AG04449 (cell line): ENCODE measurements at regions not wholly inside any gene's neighbourhood (a gene's known extent, or its start where the extent isn't known, plus 50 kb on each side); places are given as distances from the start of the nearest gene placed in this dataset.

Experiments
- CTCF ChIA-PET: fragments of 350-600 bp; formaldehyde crosslinking; extraction: SDS; loops from one replicate; lab custom pipeline; 2021; ENCODE audit warnings: antibody characterized with exemption; lab: Yijun Ruan, JAX
- POLR2A ChIA-PET: fragments of 400-600, 350-600 bp; formaldehyde crosslinking; extraction: SDS; loops from one replicate; lab custom pipeline; 2020; ENCODE audit warnings: antibody characterized with exemption, inconsistent platforms; lab: Yijun Ruan, JAX
- DNase-seq: peaks from one replicate; pipeline ENCODE4 v3.0.0-alpha.2; 2010; ENCODE audit warnings: low read depth, low spot score
- H3K4me3 ChIP-seq: 2 replicates; pipeline ENCODE4 v1.5.1; 2011; ENCODE audit warnings: low read depth, mild to moderate bottlenecking, control low read depth, low read length
- TF ChIP-seq, protein P1 (sequence below): IDR thresholded peaks from one replicate; pipeline ENCODE4 v1.5.1; 2011; ENCODE audit warnings: mild to moderate bottlenecking, moderate library complexity, low read length, control low read depth, inconsistent platforms; ENCODE audit not compliant: insufficient read depth; ENCODE audit errors: missing control alignments

GRCh38 chr9:27701016-27701415 is 127.7 kb upstream of the C9orf72 start:
- DNase-seq = no peak
- no peak overlapping the region for H3K4me3 ChIP-seq
- TF ChIP-seq, protein P1, sequence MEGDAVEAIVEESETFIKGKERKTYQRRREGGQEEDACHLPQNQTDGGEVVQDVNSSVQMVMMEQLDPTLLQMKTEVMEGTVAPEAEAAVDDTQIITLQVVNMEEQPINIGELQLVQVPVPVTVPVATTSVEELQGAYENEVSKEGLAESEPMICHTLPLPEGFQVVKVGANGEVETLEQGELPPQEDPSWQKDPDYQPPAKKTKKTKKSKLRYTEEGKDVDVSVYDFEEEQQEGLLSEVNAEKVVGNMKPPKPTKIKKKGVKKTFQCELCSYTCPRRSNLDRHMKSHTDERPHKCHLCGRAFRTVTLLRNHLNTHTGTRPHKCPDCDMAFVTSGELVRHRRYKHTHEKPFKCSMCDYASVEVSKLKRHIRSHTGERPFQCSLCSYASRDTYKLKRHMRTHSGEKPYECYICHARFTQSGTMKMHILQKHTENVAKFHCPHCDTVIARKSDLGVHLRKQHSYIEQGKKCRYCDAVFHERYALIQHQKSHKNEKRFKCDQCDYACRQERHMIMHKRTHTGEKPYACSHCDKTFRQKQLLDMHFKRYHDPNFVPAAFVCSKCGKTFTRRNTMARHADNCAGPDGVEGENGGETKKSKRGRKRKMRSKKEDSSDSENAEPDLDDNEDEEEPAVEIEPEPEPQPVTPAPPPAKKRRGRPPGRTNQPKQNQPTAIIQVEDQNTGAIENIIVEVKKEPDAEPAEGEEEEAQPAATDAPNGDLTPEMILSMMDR = no peak
- CTCF ChIA-PET = no interaction called here
- POLR2A ChIA-PET = no interaction called here

- TF ChIP-seq, protein P1 = no peak
- no peak overlapping the region for H3K4me3 ChIP-seq
- DNase-seq = no peak
- ChIA-PET POLR2A (no interaction called here), CTCF (no interaction called here)
Measured at GRCh38 chr9:27701587-27701986, 128.3 kb upstream of the C9orf72 start.

GRCh38 chr9:27703216-27703980 is 130.1 kb upstream of the C9orf72 start:
- H3K4me3 ChIP-seq = no peak overlapping the region
- TF ChIP-seq, protein P1 = no peak
- CTCF ChIA-PET = no interaction called here
- DNase-seq = no peak
- POLR2A ChIA-PET = no interaction called here

DNA sequence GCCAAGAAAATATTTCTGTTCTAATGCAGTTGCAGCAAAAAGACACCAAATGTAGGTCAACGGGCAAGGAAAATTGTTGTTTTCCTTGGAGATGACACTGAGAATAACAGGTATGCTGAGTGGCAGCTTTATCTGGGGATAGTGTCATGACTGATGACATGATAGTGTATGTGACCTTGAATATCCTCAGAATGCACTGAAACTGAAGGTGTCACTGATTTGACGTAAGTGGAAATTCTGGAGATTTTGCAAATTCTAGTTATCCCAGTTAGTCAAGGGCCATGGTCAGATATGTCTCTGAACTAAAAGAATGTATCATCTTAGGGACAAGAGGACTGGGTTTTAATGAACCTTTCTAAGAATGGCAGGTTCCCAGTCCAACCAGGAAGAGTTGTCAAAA is 138.0 kb upstream of the C9orf72 start:
- TF ChIP-seq, protein P1 = no peak
- ChIA-PET POLR2A (no interaction called here), CTCF (no interaction called here)
- DNase-seq = no peak
- H3K4me3 ChIP-seq = no peak overlapping the region

DNA sequence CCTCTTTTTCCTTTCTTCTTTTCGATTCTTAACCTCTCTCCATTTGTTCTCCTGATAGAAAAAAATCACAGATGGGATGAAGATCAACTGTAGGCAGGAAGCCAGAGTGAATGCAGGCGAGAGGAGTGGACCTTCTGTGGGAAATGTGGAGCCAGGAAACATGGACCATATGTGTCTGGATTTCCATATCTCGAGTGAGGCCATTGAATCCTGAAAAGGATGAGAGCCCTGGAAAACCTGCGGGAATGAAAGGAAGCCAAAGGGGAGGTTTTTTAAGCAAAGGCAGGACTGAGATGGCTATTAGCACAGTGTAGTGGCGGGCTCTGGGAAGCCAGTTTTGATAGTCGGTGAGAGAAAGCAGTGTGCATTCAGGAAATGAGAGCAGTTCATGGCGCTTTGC is 139.5 kb upstream of the C9orf72 start:
- DNase-seq = no peak
- CTCF ChIA-PET = no interaction called here
- POLR2A ChIA-PET = no interaction called here
- TF ChIP-seq, protein P1 = no peak
- H3K4me3 ChIP-seq = no peak overlapping the region

GRCh38 chr9:27714388-27714787 is 141.1 kb upstream of the C9orf72 start:
- H3K4me3 ChIP-seq = no peak overlapping the region
- CTCF ChIA-PET = no interaction called here
- DNase-seq = no peak
- TF ChIP-seq, protein P1 = no peak
- POLR2A ChIA-PET = no interaction called here
